Activated CD4-positive, alpha-beta memory T cell treated with anti-CD3 and anti-CD28 coated beads, Interleukin-2, amount 10 ng/mL, durations not matched to agents 7 days and 5 days (primary cell): ENCODE measurements at regions not wholly inside any gene's neighbourhood (a gene's known extent, or its start where the extent isn't known, plus 50 kb on each side); places are given as distances from the start of the nearest gene placed in this dataset.

Source experiments
- CTCF ChIA-PET: fragments of 350-600 bp; sonication (Branson Sonifier 250); formaldehyde crosslinking; loops from one replicate; lab custom pipeline; 2021; ENCODE audit warnings: antibody characterized with exemption, inconsistent platforms; lab: Charles Lee
- POLR2A ChIA-PET: fragments of 350-600 bp; sonication (Branson Sonifier 250); formaldehyde crosslinking; loops from one replicate; lab custom pipeline; 2021; ENCODE audit warnings: antibody characterized with exemption; lab: Charles Lee
- DNase-seq: peaks from one replicate; pipeline ENCODE4 v3.0.0-alpha.2; 2020
- H3K27ac Mint-ChIP-seq: one replicate; pipeline ENCODE4 v1.8.0; 2021; ENCODE audit warnings: mild to moderate bottlenecking, mixed read lengths
- H3K27me3 Mint-ChIP-seq: one replicate; pipeline ENCODE4 v1.8.0; 2021; ENCODE audit warnings: mixed read lengths
- H3K36me3 Mint-ChIP-seq: one replicate; pipeline ENCODE4 v1.8.0; 2021; ENCODE audit warnings: low read depth, mixed read lengths
- H3K4me1 Mint-ChIP-seq: one replicate; pipeline ENCODE4 v1.8.0; 2021; ENCODE audit warnings: mixed read lengths
- H3K4me3 Mint-ChIP-seq: one replicate; pipeline ENCODE4 v1.8.0; 2021; ENCODE audit warnings: mild to moderate bottlenecking, mixed read lengths
- H3K9me3 Mint-ChIP-seq: one replicate; pipeline ENCODE4 v1.8.0; 2021; ENCODE audit warnings: mixed read lengths

DNA sequence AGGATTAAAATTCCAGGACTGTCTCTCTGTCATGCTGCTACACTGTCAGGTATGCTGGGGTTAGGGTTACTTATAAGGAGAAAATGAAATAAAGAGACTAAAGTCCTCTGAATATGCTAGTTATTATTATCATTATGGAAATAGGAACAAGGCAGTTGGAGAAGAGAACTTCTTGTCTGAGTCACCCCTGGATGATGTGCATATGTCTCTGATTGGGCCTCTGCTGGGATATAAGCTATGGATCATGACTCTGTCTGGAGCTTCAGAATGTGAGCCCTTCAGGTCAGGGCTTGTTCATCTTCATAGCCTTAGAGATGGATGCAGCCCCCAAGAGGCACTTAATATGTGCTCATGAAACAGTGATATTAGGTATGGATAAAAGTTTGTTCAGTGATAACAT lies 569.6 kb downstream of the EPHB1 start:
- POLR2A ChIA-PET = no interaction called here
- no peak for DNase-seq
- Mint-ChIP-seq H3K4me3 (no peak overlapping the region), H3K4me1 (no peaks in the 10 kb centered on the region), H3K9me3 (no peaks in the 10 kb centered on the region), H3K27me3 (no peaks in the 10 kb centered on the region), H3K27ac (no peak overlapping the region), H3K36me3 (no peaks in the 10 kb centered on the region)
- CTCF ChIA-PET = no interaction called here

DNA sequence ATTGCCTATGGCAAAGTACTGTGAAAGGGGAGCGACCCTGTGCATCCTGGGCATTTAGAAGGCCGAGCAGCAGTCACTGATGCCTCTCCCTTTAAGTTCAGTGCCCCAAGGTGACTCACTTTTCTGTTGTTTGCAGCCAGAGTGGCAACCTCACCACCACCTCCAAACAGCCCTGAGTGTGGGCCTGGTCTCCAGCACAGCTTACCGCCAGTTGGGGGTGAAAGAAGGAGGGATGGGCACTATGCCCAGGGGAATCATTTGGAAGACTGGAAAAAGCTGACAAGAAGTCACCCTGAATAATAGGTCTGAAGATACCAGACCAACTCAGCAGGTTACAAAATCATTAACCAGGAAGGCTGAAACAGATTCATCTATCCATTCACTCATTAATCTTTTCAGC lies 571.8 kb downstream of the EPHB1 start:
- DNase-seq = no peak
- ChIA-PET POLR2A (no interaction called here), CTCF (no interaction called here)
- Mint-ChIP-seq H3K9me3 (no peaks in the 10 kb centered on the region), H3K36me3 (no peaks in the 10 kb centered on the region), H3K4me3 (no peak overlapping the region), H3K27me3 (no peaks in the 10 kb centered on the region), H3K4me1 (no peaks in the 10 kb centered on the region), H3K27ac (no peak overlapping the region)

DNA sequence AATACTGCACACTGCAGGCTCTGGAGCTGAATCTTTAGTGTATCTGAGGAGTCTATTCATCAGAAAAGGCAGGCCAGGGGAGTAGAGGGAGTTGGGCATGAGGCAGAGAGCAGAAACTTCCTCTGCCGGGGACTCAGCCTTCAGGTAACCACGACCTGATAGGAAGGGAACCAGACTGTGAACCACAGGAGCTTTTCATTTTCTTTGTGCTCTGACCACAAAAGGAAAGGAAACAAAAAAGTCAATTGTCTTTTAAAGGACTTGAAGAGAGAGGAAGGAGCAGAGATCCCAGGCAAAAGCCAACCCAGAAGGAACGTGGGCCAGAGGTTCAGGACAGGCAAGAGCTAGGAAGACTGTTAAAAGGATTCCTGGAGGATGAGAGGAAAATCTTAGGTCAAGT lies 573.3 kb downstream of the EPHB1 start:
- no peaks in the 10 kb centered on the region for H3K9me3 Mint-ChIP-seq
- CTCF ChIA-PET = no interaction called here
- no peak for DNase-seq

DNA sequence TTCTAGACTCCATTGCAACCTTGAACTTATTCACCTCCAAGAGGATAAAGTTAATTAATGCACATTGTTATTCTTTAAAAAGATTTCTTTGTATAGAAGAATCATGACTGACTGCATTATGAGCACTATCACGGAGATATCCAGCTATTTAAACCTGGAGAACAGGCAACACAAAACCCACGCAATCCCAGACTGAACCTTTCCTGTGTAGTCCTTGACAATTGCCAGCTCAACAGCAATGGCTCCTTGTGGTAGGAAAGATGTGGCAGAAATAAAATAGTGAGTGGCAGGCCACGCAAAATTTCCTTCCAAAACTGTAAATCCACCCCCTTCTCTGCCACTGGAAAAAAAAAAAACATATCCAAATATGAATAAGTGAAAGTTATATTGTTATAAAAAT lies 573.7 kb downstream of the EPHB1 start:
- no peak overlapping the region for H3K27ac Mint-ChIP-seq
- DNase-seq = no peak
- ChIA-PET CTCF (no interaction called here), POLR2A (no interaction called here)
- no peaks in the 10 kb centered on the region for H3K27me3 Mint-ChIP-seq
- no peak overlapping the region for H3K4me3 Mint-ChIP-seq
- no peaks in the 10 kb centered on the region for H3K36me3 Mint-ChIP-seq
- no peaks in the 10 kb centered on the region for H3K9me3 Mint-ChIP-seq
- no peaks in the 10 kb centered on the region for H3K4me1 Mint-ChIP-seq

More for the DNA sequence above, 573.3 kb downstream of the EPHB1 start:
- POLR2A ChIA-PET = no interaction called here
- H3K36me3 Mint-ChIP-seq = no peaks in the 10 kb centered on the region
- no peak overlapping the region for H3K27ac Mint-ChIP-seq
- no peaks in the 10 kb centered on the region for H3K4me1 Mint-ChIP-seq
- H3K27me3 Mint-ChIP-seq = no peaks in the 10 kb centered on the region
- H3K4me3 Mint-ChIP-seq = no peak overlapping the region

DNA sequence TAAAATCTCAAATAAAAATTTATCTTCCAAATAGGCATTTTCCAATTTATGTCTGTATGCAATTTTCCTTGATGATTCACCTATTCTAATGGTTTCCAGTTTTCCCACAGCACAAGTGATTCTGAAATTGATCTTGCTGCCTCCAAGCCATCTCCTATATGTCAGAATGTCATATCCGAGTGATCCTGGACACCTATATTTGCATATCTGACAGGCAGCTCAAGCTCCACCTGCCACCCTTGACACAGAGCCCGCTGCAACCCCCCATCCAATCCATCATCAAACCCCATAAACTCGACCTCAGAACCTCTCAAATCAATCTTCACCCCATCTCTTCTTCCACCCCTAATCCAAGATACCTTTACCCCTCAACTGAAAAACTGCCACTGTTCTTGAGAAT lies 579.5 kb downstream of the EPHB1 start:
- Mint-ChIP-seq H3K4me1 (no peaks in the 10 kb centered on the region), H3K4me3 (no peak overlapping the region), H3K9me3 (no peaks in the 10 kb centered on the region), H3K36me3 (no peaks in the 10 kb centered on the region), H3K27ac (no peak overlapping the region), H3K27me3 (no peaks in the 10 kb centered on the region)
- POLR2A ChIA-PET = no interaction called here
- CTCF ChIA-PET = no interaction called here
- DNase-seq = no peak

DNA sequence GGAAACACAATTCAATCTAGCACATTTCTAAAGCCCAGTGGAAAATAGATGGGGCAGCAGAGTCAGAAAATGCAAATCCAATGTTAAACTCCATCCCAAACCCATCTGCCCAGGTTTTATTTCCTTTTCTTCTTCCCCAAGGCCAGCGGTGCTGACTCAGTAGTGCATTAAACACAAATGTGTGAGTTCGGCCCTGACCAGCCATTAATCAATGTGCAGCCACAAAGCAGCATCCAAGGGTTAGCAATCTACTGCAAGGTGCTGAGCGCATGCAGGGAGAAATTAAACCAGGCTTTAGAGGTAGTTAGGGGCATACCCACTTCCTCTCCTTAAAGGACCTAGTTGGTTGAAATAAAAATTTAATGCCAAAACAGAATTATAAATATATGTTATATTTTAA lies 583.3 kb upstream of the PPP2R3A start:
- Mint-ChIP-seq H3K27me3 (no peaks in the 10 kb centered on the region), H3K9me3 (no peaks in the 10 kb centered on the region), H3K36me3 (no peaks in the 10 kb centered on the region), H3K4me3 (no peak overlapping the region), H3K4me1 (no peaks in the 10 kb centered on the region), H3K27ac (no peak overlapping the region)
- no peak for DNase-seq
- ChIA-PET POLR2A (no interaction called here), CTCF (no interaction called here)

DNA sequence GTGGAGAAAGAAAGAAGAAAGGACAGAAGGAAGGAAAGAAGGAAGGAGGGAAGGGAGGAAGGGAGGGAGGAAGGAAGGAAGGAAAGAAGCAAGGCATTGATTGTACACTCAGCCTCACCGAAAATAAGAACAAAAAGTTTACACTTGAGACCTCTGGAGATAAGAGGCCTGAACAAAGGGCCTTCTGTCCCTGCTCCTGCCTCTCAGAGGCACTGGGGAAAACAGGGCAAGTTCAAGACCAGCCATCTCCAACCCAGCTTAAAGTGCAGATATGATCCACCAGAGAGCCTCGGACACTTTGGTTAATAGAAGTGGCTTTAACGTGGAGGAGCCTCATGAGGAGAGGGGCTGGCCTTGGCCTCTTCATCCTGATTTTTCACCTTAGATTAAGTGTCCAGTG lies 582.9 kb upstream of the PPP2R3A start:
- ChIA-PET CTCF (no interaction called here), POLR2A (no interaction called here)
- Mint-ChIP-seq H3K4me3 (no peak overlapping the region), H3K4me1 (no peaks in the 10 kb centered on the region), H3K27me3 (no peaks in the 10 kb centered on the region), H3K9me3 (no peaks in the 10 kb centered on the region), H3K27ac (no peak overlapping the region), H3K36me3 (no peaks in the 10 kb centered on the region)
- DNase-seq = no peak

DNA sequence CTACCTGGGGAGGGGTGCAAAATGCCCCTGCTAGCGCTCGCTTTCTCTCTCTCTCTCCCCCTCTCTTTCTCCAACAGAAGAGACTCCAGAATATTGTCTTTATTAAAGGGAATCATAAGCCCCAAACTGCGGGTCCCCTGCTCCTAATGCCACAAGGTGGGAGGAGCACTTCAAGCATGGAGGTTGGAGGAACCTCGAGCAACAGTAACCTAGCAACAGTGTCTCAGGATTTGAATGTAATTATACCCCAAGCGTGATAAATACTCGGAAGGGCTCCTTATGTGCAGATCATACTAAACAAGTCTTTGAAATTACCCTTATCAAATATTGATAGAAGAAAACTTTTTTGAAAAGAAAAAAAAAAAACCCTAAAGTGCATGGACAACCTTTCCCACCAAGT lies 582.2 kb upstream of the PPP2R3A start:
- Mint-ChIP-seq H3K4me3 (no peak overlapping the region), H3K4me1 (no peaks in the 10 kb centered on the region), H3K9me3 (no peaks in the 10 kb centered on the region), H3K27me3 (no peaks in the 10 kb centered on the region), H3K27ac (no peak overlapping the region), H3K36me3 (no peaks in the 10 kb centered on the region)
- ChIA-PET CTCF (no interaction called here), POLR2A (no interaction called here)
- no peak for DNase-seq

DNA sequence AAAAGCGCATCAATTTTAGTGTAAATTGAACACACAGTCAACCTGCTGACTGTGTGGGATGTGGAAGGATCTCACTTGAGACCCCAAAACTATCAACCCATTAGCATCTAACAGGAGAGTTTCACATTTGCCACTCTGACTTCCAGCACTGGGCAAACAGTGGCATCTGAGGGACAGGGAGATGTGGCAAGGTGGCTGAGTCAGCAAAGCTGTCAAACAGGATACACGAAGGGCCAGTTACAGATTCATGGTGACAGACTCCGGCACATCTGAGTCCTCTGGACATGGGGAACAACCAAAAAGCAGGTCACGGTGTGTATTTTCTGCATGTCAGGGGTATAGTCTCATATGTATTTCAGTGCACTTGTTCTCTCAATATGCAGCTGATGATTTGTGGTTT lies 573.4 kb upstream of the PPP2R3A start:
- no peak for DNase-seq
- peaks cover 7% of the 10 kb centered on the region for H3K9me3 Mint-ChIP-seq
- CTCF ChIA-PET = no interaction called here
- no peaks in the 10 kb centered on the region for H3K27me3 Mint-ChIP-seq
- no peaks in the 10 kb centered on the region for H3K36me3 Mint-ChIP-seq
- H3K4me3 Mint-ChIP-seq = no peak overlapping the region
- no peak overlapping the region for H3K27ac Mint-ChIP-seq
- no peaks in the 10 kb centered on the region for H3K4me1 Mint-ChIP-seq
- POLR2A ChIA-PET = no interaction called here

DNA sequence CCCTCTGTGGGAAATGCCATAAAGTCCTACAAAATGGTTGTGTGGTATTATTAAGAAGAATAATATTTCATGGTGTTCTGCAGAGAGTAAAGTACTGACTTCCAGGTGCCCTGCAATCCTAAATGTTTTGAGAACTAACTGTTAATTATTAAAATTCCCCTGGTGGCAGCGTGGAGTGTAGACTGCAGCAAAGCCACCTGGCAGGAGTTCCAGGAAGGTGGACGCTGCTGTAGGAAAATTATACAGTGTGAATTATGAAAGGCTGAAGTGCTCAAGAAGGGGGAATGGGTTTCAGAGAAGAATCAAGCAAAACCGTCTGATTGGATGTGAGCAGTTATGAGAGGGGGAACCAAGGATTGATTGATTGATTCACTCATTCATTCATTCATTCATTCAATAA lies 572.4 kb upstream of the PPP2R3A start:
- Mint-ChIP-seq H3K27ac (no peak overlapping the region), H3K9me3 (peaks cover 7% of the 10 kb centered on the region), H3K36me3 (no peaks in the 10 kb centered on the region), H3K27me3 (no peaks in the 10 kb centered on the region), H3K4me3 (no peak overlapping the region), H3K4me1 (no peaks in the 10 kb centered on the region)
- DNase-seq = no peak
- ChIA-PET CTCF (no interaction called here), POLR2A (no interaction called here)

DNA sequence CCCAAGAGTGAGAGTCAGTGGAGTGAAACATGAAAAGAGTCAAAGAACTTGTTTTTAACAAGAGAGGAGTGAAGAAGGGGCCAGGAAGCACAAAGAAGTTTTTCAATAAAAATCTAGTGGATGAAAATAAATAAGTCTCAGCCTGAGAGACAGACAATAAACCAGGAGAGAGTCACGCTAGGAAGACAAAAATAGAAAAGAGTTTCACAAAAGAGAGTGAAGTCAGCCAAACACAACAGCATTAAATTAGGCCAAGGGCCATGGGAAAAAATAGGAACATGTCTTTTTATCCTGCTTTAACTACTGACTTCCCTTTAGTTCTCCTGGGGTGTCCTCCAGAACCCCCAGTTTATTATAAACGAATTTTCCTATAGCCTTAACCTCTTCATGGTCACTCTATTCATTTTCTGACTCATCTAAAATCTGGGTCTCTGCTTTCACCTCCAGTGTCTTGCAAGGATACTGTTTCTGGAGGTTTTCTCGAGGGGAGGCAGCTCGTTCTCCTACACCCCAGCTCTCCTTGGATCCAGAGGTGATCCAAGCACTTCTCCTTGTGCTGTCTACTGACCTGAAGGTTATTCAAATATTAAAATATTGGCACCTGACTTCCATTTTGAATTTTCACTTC lies 571.5 kb upstream of the PPP2R3A start:
- POLR2A ChIA-PET = no interaction called here
- H3K4me3 Mint-ChIP-seq = no peak overlapping the region

DNA sequence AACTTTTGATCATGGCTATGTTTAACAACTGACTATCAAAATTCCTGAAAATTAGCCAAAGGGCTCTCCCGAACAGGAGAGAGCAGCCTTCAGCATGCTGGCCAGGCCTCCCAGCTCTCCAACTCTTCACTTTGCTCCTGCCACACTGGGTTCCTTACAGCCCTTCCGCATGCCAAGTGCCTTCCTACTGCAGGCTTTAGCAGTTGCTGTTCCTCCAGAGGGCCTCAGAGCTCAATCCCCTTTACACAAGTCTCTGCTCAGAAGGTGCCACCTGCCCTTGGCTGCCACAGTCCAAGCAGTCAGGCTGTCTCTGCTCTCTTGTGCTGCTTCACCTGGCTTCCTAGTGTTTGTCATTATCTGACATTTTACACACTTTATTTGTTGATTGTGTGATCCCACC lies 553.1 kb upstream of the PPP2R3A start:
- H3K36me3 Mint-ChIP-seq = no peaks in the 10 kb centered on the region
- H3K4me1 Mint-ChIP-seq = no peaks in the 10 kb centered on the region
- H3K27me3 Mint-ChIP-seq = no peaks in the 10 kb centered on the region
- ChIA-PET CTCF (no interaction called here), POLR2A (no interaction called here)
- H3K9me3 Mint-ChIP-seq = no peaks in the 10 kb centered on the region
- H3K4me3 Mint-ChIP-seq = no peak overlapping the region
- DNase-seq = no peak
- no peak overlapping the region for H3K27ac Mint-ChIP-seq

More for the DNA sequence above, 571.5 kb upstream of the PPP2R3A start:
- H3K27me3 Mint-ChIP-seq = no peaks in the 10 kb centered on the region
- DNase-seq = no peak
- CTCF ChIA-PET = no interaction called here
- H3K9me3 Mint-ChIP-seq = peaks cover 7% of the 10 kb centered on the region
- no peaks in the 10 kb centered on the region for H3K4me1 Mint-ChIP-seq
- no peak overlapping the region for H3K27ac Mint-ChIP-seq
- H3K36me3 Mint-ChIP-seq = no peaks in the 10 kb centered on the region

DNA sequence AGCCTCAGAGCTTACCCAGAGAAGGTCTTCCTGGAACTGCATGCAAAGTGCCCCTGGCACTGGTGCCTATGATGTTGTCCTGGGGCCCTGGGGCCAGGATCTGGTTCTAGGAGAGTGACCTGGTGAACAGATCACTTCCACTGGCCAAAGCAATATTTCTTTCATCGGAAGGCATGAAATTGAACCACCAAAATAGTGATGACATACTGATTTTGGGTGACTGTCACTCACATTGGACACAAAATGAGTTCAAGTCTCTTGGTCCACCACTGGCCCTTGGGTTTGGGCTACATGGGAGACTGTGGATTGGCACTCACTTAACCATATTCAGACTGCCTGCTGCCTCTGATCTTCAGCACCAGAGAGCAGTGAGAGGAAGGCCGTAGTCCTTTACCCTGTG lies 549.3 kb upstream of the PPP2R3A start:
- DNase-seq = no peak
- Mint-ChIP-seq H3K4me3 (no peak overlapping the region), H3K9me3 (no peaks in the 10 kb centered on the region), H3K36me3 (no peaks in the 10 kb centered on the region), H3K4me1 (no peaks in the 10 kb centered on the region), H3K27me3 (no peaks in the 10 kb centered on the region), H3K27ac (no peak overlapping the region)
- POLR2A ChIA-PET = no interaction called here
- CTCF ChIA-PET = no interaction called here

DNA sequence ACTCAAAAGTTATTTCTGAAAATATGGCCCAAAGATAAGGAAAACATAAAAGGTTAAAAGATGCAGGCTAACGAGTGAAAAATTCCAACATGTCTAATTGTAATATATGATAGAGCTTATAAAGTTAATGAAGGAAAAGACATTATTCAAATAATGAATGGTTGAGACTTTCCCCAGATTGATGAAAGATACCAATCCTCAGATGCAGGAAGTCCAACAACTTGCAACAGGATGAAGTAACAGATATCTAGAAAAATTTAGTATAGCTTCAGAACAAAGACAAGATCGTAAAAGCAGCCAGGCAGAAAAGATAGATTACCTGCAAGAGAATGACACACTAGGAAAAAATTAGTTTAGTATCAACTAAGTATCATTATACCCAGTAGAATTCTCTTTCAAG lies 546.4 kb upstream of the PPP2R3A start:
- Mint-ChIP-seq H3K4me1 (no peaks in the 10 kb centered on the region), H3K9me3 (no peaks in the 10 kb centered on the region), H3K36me3 (no peaks in the 10 kb centered on the region), H3K27me3 (no peaks in the 10 kb centered on the region), H3K4me3 (no peak overlapping the region), H3K27ac (no peak overlapping the region)
- no peak for DNase-seq
- POLR2A ChIA-PET = no interaction called here
- CTCF ChIA-PET = no interaction called here
